ENCODE measurements at regions not wholly inside any gene's neighbourhood (a gene's known extent, or its start where the extent isn't known, plus 50 kb on each side); places are given as distances from the start of the nearest gene placed in this dataset.

DNA sequence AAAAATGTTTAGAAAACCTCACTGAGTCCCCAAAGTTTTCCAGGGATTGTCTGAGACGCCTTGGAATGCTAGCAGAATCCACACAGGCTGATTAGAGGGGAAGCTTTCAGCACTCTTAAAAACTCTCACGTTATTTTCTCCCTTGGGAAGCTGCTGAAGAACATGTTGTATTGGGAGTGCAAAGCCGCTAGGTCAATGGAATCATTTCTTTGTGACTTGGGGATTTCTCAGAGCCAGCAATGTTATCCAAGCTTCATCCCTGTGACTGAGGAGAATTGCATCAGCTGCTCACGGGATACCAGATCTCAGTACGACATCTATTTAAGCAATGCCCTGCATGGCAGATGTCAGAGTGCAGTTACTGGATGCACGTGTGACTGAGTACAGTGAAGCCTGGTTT lies 426.4 kb upstream of the MPDZ start:
- TF ChIP-seq CTCF (IDR thresholded peaks at IDR 0.05) (no peak), POLR2A (IDR thresholded peaks at IDR 0.05) (no peak)

Data from sigmoid colon (tissue), 3 donors.